Esophagus squamous epithelium (tissue), 5 donors: ENCODE measurements at regions not wholly inside any gene's neighbourhood (a gene's known extent, or its start where the extent isn't known, plus 50 kb on each side); places are given as distances from the start of the nearest gene placed in this dataset.

Experiments
- DNase-seq: peaks from one replicate; lab custom pipeline; 2025; lab: John Stamatoyannopoulos, UW
- H3K27ac ChIP-seq, 4 donors: fragments of 200-600 bp; sonication (generic); one replicate each; pipeline ENCODE4 v1.5.1; 2016 to 2019; ENCODE audit warnings: mild to moderate bottlenecking in 1 of 4
- H3K27me3 ChIP-seq, 4 donors: fragments of 200-600 bp; sonication (generic); 1 replicate in 3 of 4; 2 replicates in 1 of 4; pipeline versions ENCODE4 v1.5.1 to v1.6.0; 2017 to 2021; ENCODE audit warnings: antibody characterized with exemption in 1 of 4
- H3K36me3 ChIP-seq, 3 donors: fragments of 200-600 bp; sonication (generic); one replicate each; pipeline ENCODE4 v1.5.1; 2016 to 2019
- H3K4me1 ChIP-seq, 3 donors: fragments of 200-600 bp; sonication (generic); one replicate each; pipeline ENCODE4 v1.5.1; 2017 to 2019
- H3K4me3 ChIP-seq, 4 donors: fragments of 200-600 bp; sonication (generic); 1 replicate in 3 of 4; 2 replicates in 1 of 4; pipeline ENCODE4 v1.5.1; 2016 to 2019; ENCODE audit warnings: mild to moderate bottlenecking in 2 of 4, moderate library complexity in 1 of 4
- H3K9me3 ChIP-seq, 3 donors: fragments of 200-600 bp; sonication (generic); one replicate each; pipeline ENCODE4 v1.5.1; 2016 to 2019
- POLR2A ChIP-seq, 4 donors: fragments of 450-650 bp; IDR thresholded peaks; one replicate each; pipeline ENCODE4 v1.6.1; 2017; ENCODE audit warnings: antibody characterized with exemption in 4 of 4, mild to moderate bottlenecking in 4 of 4, moderate library complexity in 3 of 4
- WGBS, 2 donors: methylation state at CpG; one replicate each; pipeline ENCODE4 v1.1.5; 2018; 5-methylcytosine and 5-hydroxymethylcytosine counted together
- intact Hi-C: fragments of 100-400 bp; cut with DNase I; formaldehyde crosslinking; loops from one replicate; pipeline ENCODE4 v1.15.0; 2022
- TF ChIP-seq, protein P1 (sequence below), 6 experiments: fragments of 450-650 bp in 4 of 6; fragments of 200-600 bp in 2 of 6; sonication (generic) in 2 of 6; IDR thresholded peaks; one replicate each; pipeline ENCODE4 v1.5.1; 2016 to 2019; ENCODE audit warnings: antibody characterized with exemption in 6 of 6, mild to moderate bottlenecking in 4 of 6, moderate library complexity in 4 of 6
- donor health status: DM: yes; HTN: yes; CAD: no.

- intact Hi-C loops: no loop called here
- 33 to 57% methylated on average over 1 to 7 of the region's 7 CpGs for WGBS, 2 donors
- no peaks in the 10 kb centered on the region for H3K27me3 ChIP-seq
- H3K27ac ChIP-seq: peak overlapping the region; percentile 52 to 88 (median 82)
- peaks cover 21 to 34% (median 22%) of the 10 kb centered on the region in 3 donors for H3K4me1 ChIP-seq
- no peak overlapping the region for H3K4me3 ChIP-seq
- DNase-seq: no peak
- TF ChIP-seq, protein P1, sequence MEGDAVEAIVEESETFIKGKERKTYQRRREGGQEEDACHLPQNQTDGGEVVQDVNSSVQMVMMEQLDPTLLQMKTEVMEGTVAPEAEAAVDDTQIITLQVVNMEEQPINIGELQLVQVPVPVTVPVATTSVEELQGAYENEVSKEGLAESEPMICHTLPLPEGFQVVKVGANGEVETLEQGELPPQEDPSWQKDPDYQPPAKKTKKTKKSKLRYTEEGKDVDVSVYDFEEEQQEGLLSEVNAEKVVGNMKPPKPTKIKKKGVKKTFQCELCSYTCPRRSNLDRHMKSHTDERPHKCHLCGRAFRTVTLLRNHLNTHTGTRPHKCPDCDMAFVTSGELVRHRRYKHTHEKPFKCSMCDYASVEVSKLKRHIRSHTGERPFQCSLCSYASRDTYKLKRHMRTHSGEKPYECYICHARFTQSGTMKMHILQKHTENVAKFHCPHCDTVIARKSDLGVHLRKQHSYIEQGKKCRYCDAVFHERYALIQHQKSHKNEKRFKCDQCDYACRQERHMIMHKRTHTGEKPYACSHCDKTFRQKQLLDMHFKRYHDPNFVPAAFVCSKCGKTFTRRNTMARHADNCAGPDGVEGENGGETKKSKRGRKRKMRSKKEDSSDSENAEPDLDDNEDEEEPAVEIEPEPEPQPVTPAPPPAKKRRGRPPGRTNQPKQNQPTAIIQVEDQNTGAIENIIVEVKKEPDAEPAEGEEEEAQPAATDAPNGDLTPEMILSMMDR (IDR thresholded peaks at IDR 0.05): no peak
- TF ChIP-seq POLR2A (IDR thresholded peaks at IDR 0.05): no peak
- H3K36me3 ChIP-seq: no peaks in the 10 kb centered on the region
- no peaks in the 10 kb centered on the region for H3K9me3 ChIP-seq
Observed at GRCh38 chr13:40271271-40271885, 395.1 kb downstream of the FOXO1 start.

- H3K4me1 ChIP-seq: peaks cover 21 to 34% (median 22%) of the 10 kb centered on the region in 3 donors
- TF ChIP-seq POLR2A (IDR thresholded peaks at IDR 0.05): no peak
- TF ChIP-seq, protein P1 (IDR thresholded peaks at IDR 0.05): no peak
- H3K9me3 ChIP-seq: no peaks in the 10 kb centered on the region
- WGBS, 2 donors: 7 to 16% methylated on average over 5 of the region's 5 CpGs
- H3K27me3 ChIP-seq: no peaks in the 10 kb centered on the region
- no peak overlapping the region for H3K4me3 ChIP-seq
- H3K36me3 ChIP-seq: no peaks in the 10 kb centered on the region
- peak overlapping the region; percentile 52 to 88 (median 82) for H3K27ac ChIP-seq
- DNase-seq: no peak
- intact Hi-C loops: no loop called here
Observed at GRCh38 chr13:40271931-40272775, 394.3 kb downstream of the FOXO1 start.

DNA sequence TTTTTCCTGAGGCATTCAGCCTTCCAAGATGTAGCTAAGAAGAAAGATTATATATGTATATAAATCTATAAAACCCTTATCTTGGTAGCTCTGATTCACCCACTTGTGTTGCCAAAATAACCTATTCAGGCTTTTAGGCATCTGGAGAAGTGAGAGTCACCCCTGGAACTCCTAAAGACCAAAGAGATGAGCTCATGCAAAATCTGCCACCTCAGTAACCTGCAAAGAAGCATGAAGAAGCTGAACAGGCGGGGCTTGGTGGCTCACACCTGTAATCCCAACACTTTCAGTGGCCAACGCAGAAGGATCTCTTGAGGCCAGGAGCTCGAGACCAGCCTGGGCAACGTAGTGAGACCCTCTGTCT lies 393.7 kb downstream of the FOXO1 start:
- H3K27ac ChIP-seq: peak overlapping the region; percentile 52 to 88 (median 82)
- H3K4me3 ChIP-seq: no peak overlapping the region
- 48 to 55% methylated on average over 4 of the region's 4 CpGs for WGBS, 2 donors
- H3K9me3 ChIP-seq: no peaks in the 10 kb centered on the region
- H3K4me1 ChIP-seq: peaks cover 21 to 34% (median 22%) of the 10 kb centered on the region in 3 donors
- H3K27me3 ChIP-seq: no peaks in the 10 kb centered on the region
- no peak for TF ChIP-seq POLR2A (IDR thresholded peaks at IDR 0.05)
- TF ChIP-seq, protein P1 (IDR thresholded peaks at IDR 0.05): no peak
- no peaks in the 10 kb centered on the region for H3K36me3 ChIP-seq
- intact Hi-C loops: no loop called here
- no peak for DNase-seq

DNA sequence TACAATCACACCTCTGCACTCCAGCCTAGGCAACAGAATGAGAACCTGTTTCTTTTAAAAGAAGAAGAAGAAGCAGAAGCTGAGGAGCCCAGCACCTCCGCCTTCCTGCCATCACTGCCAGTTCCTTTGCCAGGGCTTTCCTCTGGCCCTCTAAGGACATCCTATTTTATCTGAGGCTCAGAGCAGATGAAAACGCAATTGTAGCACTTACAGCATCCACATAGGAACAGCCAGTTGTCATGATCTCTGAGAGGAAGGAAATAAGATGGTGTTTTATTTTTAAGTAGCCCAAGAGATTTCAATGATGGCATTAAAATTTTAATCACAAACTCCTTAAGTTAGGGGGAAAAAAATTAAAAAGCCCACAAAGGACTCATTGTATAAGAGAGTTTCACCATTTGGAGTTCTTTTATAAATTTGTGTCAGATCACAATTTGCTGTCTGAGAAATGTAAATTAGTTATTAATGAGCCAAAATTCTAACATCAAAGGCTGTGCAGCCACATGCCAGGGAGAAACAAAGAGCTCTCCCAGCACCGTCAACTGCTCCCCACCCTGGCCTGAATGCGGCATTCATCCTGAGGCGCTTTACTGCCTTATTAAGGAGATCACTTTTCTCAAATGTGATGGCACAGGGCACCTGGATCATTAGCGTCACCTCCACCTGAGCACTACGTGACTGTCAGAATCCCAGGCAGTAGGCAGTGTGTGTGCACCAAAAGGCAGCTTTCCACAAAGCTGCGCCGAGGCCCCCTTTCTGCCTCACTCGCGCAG lies 393.0 kb downstream of the FOXO1 start:
- 87 to 90% methylated on average over 11 of the region's 11 CpGs for WGBS, 2 donors
- Histone ChIP-seq H3K36me3 (no peaks in the 10 kb centered on the region), H3K4me3 (no peak overlapping the region), H3K4me1 (peaks cover 21 to 34% (median 22%) of the 10 kb centered on the region in 3 donors), H3K9me3 (no peaks in the 10 kb centered on the region), H3K27me3 (no peaks in the 10 kb centered on the region), H3K27ac (peak overlapping the region; percentile 52 to 88 (median 82))
- no peak for DNase-seq
- TF ChIP-seq, protein P1 (IDR thresholded peaks at IDR 0.05): no peak
- no peak for TF ChIP-seq POLR2A (IDR thresholded peaks at IDR 0.05)
- intact Hi-C loops: no loop called here
